ES-I3 (cell line): ENCODE measurements at regions not wholly inside any gene's neighbourhood (a gene's known extent, or its start where the extent isn't known, plus 50 kb on each side); places are given as distances from the start of the nearest gene placed in this dataset.
"Not testable (repeated sequence)": the region's sequence is repeated elsewhere in the genome, so short reads cannot be mapped to it uniquely, and the experiment has no call there.

Experiments used
- H3K36me3 ChIP-seq: 2 replicates; pipeline ENCODE4 v1.6.1; 2013; ENCODE audit warnings: mild to moderate bottlenecking, low read length, control low read depth, moderate library complexity; ENCODE audit not compliant: insufficient read depth
- H3K4me1 ChIP-seq: 2 replicates; pipeline ENCODE4 v1.6.1; 2013; ENCODE audit warnings: mild to moderate bottlenecking, control low read depth, low read length; ENCODE audit not compliant: insufficient read depth
- H3K9ac ChIP-seq: 2 replicates; pipeline ENCODE4 v1.6.1; 2013; ENCODE audit warnings: low read depth, mild to moderate bottlenecking, low read length, moderate library complexity
- H3K9me3 ChIP-seq: 2 replicates; pipeline ENCODE4 v1.6.1; 2013; ENCODE audit warnings: mild to moderate bottlenecking, low read length, moderate library complexity; ENCODE audit not compliant: control insufficient read depth, insufficient read depth

- Histone ChIP-seq H3K9ac (peak overlapping the region; percentile 67), H3K36me3 (no peaks in the 10 kb centered on the region), H3K4me1 (peaks cover 25% of the 10 kb centered on the region), H3K9me3 (peaks cover 6% of the 10 kb centered on the region; the same call in 1 of the 2 replicates)
Measured at GRCh38 chr4:183798301-183799253, 106.5 kb upstream of the STOX2 start.

- Histone ChIP-seq H3K36me3 (no peaks in the 10 kb centered on the region), H3K4me1 (peaks cover 25% of the 10 kb centered on the region), H3K9me3 (no peaks in the 10 kb centered on the region), H3K9ac (no peak overlapping the region)
Measured at GRCh38 chr4:183801457-183802165, 103.5 kb upstream of the STOX2 start.

- Histone ChIP-seq H3K36me3 (no peaks in the 10 kb centered on the region), H3K9me3 (no peaks in the 10 kb centered on the region), H3K4me1 (peaks cover 7% of the 10 kb centered on the region; the same call in 1 of the 2 replicates), H3K9ac (no peak overlapping the region)
Measured at GRCh38 chr4:183806341-183806740, 98.8 kb upstream of the STOX2 start.

- no peak overlapping the region for H3K9ac ChIP-seq
- no peaks in the 10 kb centered on the region for H3K9me3 ChIP-seq
- no peaks in the 10 kb centered on the region for H3K36me3 ChIP-seq
Measured at GRCh38 chr4:183807420-183808096, 97.5 kb upstream of the STOX2 start.

GRCh38 chr4:183808097-183808456 lies 97.0 kb upstream of the STOX2 start:
- Histone ChIP-seq H3K9ac (no peak overlapping the region), H3K4me1 (no peaks in the 10 kb centered on the region), H3K9me3 (no peaks in the 10 kb centered on the region), H3K36me3 (no peaks in the 10 kb centered on the region)

More at GRCh38 chr4:183807420-183808096, 97.5 kb upstream of the STOX2 start:
- H3K4me1 ChIP-seq: no peaks in the 10 kb centered on the region

- no peak overlapping the region for H3K9ac ChIP-seq
- H3K36me3 ChIP-seq: no peaks in the 10 kb centered on the region
- no peaks in the 10 kb centered on the region; the same call in none of the 2 replicates for H3K9me3 ChIP-seq
- H3K4me1 ChIP-seq: no peaks in the 10 kb centered on the region
Measured at GRCh38 chr4:183812567-183812966, 92.5 kb upstream of the STOX2 start.

- Histone ChIP-seq H3K36me3 (no peaks in the 10 kb centered on the region), H3K9ac (no peak overlapping the region), H3K4me1 (no peaks in the 10 kb centered on the region), H3K9me3 (no peaks in the 10 kb centered on the region; the same call in none of the 2 replicates)
Measured at GRCh38 chr4:183814461-183814860, 90.6 kb upstream of the STOX2 start.

GRCh38 chr4:183816077-183816476 lies 89.0 kb upstream of the STOX2 start:
- no peak overlapping the region for H3K9ac ChIP-seq
- no peaks in the 10 kb centered on the region for H3K4me1 ChIP-seq
- no peaks in the 10 kb centered on the region for H3K36me3 ChIP-seq
- H3K9me3 ChIP-seq: no peaks in the 10 kb centered on the region; the same call in none of the 2 replicates

- H3K36me3 ChIP-seq: no peaks in the 10 kb centered on the region
- no peaks in the 10 kb centered on the region for H3K4me1 ChIP-seq
Measured at GRCh38 chr4:183816882-183817509, 88.1 kb upstream of the STOX2 start.

GRCh38 chr4:183818591-183818990 lies 86.5 kb upstream of the STOX2 start:
- H3K4me1 ChIP-seq, H3K36me3 ChIP-seq, H3K9ac ChIP-seq, H3K9me3 ChIP-seq: not testable (repeated sequence)

More at GRCh38 chr4:183816882-183817509, 88.1 kb upstream of the STOX2 start:
- no peak overlapping the region for H3K9ac ChIP-seq
- no peaks in the 10 kb centered on the region; the same call in none of the 2 replicates for H3K9me3 ChIP-seq

GRCh38 chr4:183821076-183821853 lies 83.8 kb upstream of the STOX2 start:
- H3K9me3 ChIP-seq: no peaks in the 10 kb centered on the region; the same call in none of the 2 replicates
- H3K36me3 ChIP-seq: no peaks in the 10 kb centered on the region
- no peaks in the 10 kb centered on the region for H3K4me1 ChIP-seq
- H3K9ac ChIP-seq: no peak overlapping the region

- H3K4me1 ChIP-seq: no peaks in the 10 kb centered on the region
- no peaks in the 10 kb centered on the region for H3K36me3 ChIP-seq
- no peaks in the 10 kb centered on the region for H3K9me3 ChIP-seq
- H3K9ac ChIP-seq: no peak overlapping the region
Measured at GRCh38 chr4:183823434-183823833, 81.7 kb upstream of the STOX2 start.

GRCh38 chr4:183825346-183825745 lies 79.8 kb upstream of the STOX2 start:
- Histone ChIP-seq H3K9ac (no peak overlapping the region), H3K9me3 (no peaks in the 10 kb centered on the region), H3K4me1 (no peaks in the 10 kb centered on the region)

More at GRCh38 chr4:183825346-183825745, 79.8 kb upstream of the STOX2 start:
- no peaks in the 10 kb centered on the region for H3K36me3 ChIP-seq
